GM18867 (cell line): ENCODE measurements at regions not wholly inside any gene's neighbourhood (a gene's known extent, or its start where the extent isn't known, plus 50 kb on each side); places are given as distances from the start of the nearest gene placed in this dataset.

Experiments used
- ATAC-seq: cut with Tn5 transposase; IDR thresholded peaks from one replicate; pipeline ENCODE4 v1.9.1; 2021; ENCODE audit warnings: mild to moderate bottlenecking, moderate library complexity; ENCODE audit not compliant: unreplicated experiment

GRCh38 chr9:106682420-106682819 is 180.5 kb upstream of the ZNF462 start:
- no peak for ATAC-seq

- ATAC-seq = no peak
Observed at GRCh38 chr9:106683454-106683853, 179.5 kb upstream of the ZNF462 start.

GRCh38 chr9:106684940-106685695 is 177.8 kb upstream of the ZNF462 start:
- no peak for ATAC-seq

GRCh38 chr9:106689089-106689488 is 173.9 kb upstream of the ZNF462 start:
- ATAC-seq = no peak

GRCh38 chr9:106691627-106692026 is 171.3 kb upstream of the ZNF462 start:
- ATAC-seq = no peak

GRCh38 chr9:106693558-106693957 is 169.4 kb upstream of the ZNF462 start:
- no peak for ATAC-seq

GRCh38 chr9:106696804-106697203 is 166.2 kb upstream of the ZNF462 start:
- no peak for ATAC-seq

GRCh38 chr9:106697390-106697749 is 165.6 kb upstream of the ZNF462 start:
- ATAC-seq = no peak

- ATAC-seq = no peak
Observed at GRCh38 chr9:106697750-106698502, 165.0 kb upstream of the ZNF462 start.

- no peak for ATAC-seq
Observed at GRCh38 chr9:106700676-106701075, 162.3 kb upstream of the ZNF462 start.

- no peak for ATAC-seq
Observed at GRCh38 chr9:106701611-106702010, 161.4 kb upstream of the ZNF462 start.

- ATAC-seq = no peak
Observed at GRCh38 chr9:106704056-106704615, 158.8 kb upstream of the ZNF462 start.

GRCh38 chr9:106707291-106707690 is 155.7 kb upstream of the ZNF462 start:
- ATAC-seq = no peak

GRCh38 chr9:106707738-106708474 is 155.1 kb upstream of the ZNF462 start:
- ATAC-seq = no peak

- ATAC-seq = no peak
Observed at GRCh38 chr9:106708475-106709146, 154.4 kb upstream of the ZNF462 start.

GRCh38 chr9:106712279-106712678 is 150.7 kb upstream of the ZNF462 start:
- no peak for ATAC-seq

GRCh38 chr9:106713206-106713605 is 149.8 kb upstream of the ZNF462 start:
- no peak for ATAC-seq

- ATAC-seq = no peak
Observed at GRCh38 chr9:106716820-106717219, 146.1 kb upstream of the ZNF462 start.

- ATAC-seq = no peak
Observed at GRCh38 chr9:106717686-106718085, 145.3 kb upstream of the ZNF462 start.

- no peak for ATAC-seq
Observed at GRCh38 chr9:106718936-106719335, 144.0 kb upstream of the ZNF462 start.
